PC-3 (cell line): ENCODE measurements at regions not wholly inside any gene's neighbourhood (a gene's known extent, or its start where the extent isn't known, plus 50 kb on each side); places are given as distances from the start of the nearest gene placed in this dataset.

Experiments
- ATAC-seq: fragments of 200-7000 bp; cut with Tn5 transposase; 2 replicates; pipeline ENCODE4 v1.9.1; 2020; ENCODE audit warnings: mild to moderate bottlenecking, moderate library complexity
- BruUV-seq: library from RNA; stranded (reverse); fragments of 400-500 nt; replicated peaks from 2 replicates; lab custom pipeline; 2021; lab: Mats Ljungman, UMichigan
- CTCF ChIA-PET: fragments of 300-600 bp; sonication (Branson Sonifier 250); formaldehyde crosslinking; loops from one replicate; lab custom pipeline; 2022; ENCODE audit warnings: antibody characterized with exemption; lab: Charles Lee
- POLR2A ChIA-PET: fragments of 300-600 bp; sonication (Branson Sonifier 250); formaldehyde crosslinking; loops from one replicate; lab custom pipeline; 2022; ENCODE audit warnings: antibody characterized with exemption; ENCODE audit not compliant: unreplicated experiment; lab: Charles Lee
- DNase-seq: peaks from one replicate; pipeline ENCODE4 v3.0.0-alpha.2; 2015
- H2AFZ ChIP-seq: fragments of 300-600 bp; sonication (generic); 2 replicates; pipeline ENCODE4 v1.6.0; 2016; ENCODE audit warnings: antibody characterized with exemption, low read length
- H3F3A ChIP-seq: fragments of 300-600 bp; sonication (generic); one replicate; pipeline ENCODE4 v1.6.0; 2017; ENCODE audit warnings: antibody characterized with exemption, low read length, control low read depth, mild to moderate bottlenecking; ENCODE audit not compliant: unreplicated experiment
- H3K27ac ChIP-seq: fragments of 300-600 bp; sonication (generic); 2 replicates; pipeline ENCODE4 v1.5.1; 2016; ENCODE audit warnings: mild to moderate bottlenecking, low read length
- H3K27me3 ChIP-seq: fragments of 300-600 bp; sonication (generic); 2 replicates; pipeline ENCODE4 v1.6.1; 2016; ENCODE audit warnings: low read length, mixed read lengths
- H3K36me3 ChIP-seq: fragments of 300-600 bp; sonication (generic); 2 replicates; pipeline ENCODE4 v1.6.1; 2016; ENCODE audit warnings: low read depth, mixed run types, low read length, mixed read lengths
- H3K4me1 ChIP-seq: fragments of 300-600 bp; sonication (generic); 2 replicates; pipeline ENCODE4 v1.5.1; 2016; ENCODE audit warnings: low read length; ENCODE audit not compliant: insufficient read depth
- H3K4me2 ChIP-seq: fragments of 300-600 bp; sonication (generic); 2 replicates; pipeline ENCODE4 v1.6.0; 2016; ENCODE audit warnings: low read length
- H3K4me3 ChIP-seq: fragments of 300-600 bp; sonication (generic); 2 replicates; pipeline ENCODE4 v1.5.1; 2016; ENCODE audit warnings: mild to moderate bottlenecking, low read length, mixed read lengths
- H3K79me2 ChIP-seq: fragments of 300-600 bp; sonication (generic); 2 replicates; pipeline ENCODE4 v1.6.1; 2017; ENCODE audit warnings: low read length, mixed read lengths
- H3K9ac ChIP-seq: fragments of 300-600 bp; sonication (generic); 2 replicates; pipeline ENCODE4 v1.6.0; 2016; ENCODE audit warnings: mild to moderate bottlenecking, low read length
- H3K9me2 ChIP-seq: fragments of 300-600 bp; sonication (generic); replicated peaks from 2 replicates; pipeline ENCODE4 v1.6.1; 2016; ENCODE audit warnings: mixed run types, low read length, mixed read lengths
- H3K9me3 ChIP-seq: fragments of 300-600 bp; sonication (generic); 2 replicates; pipeline ENCODE4 v1.6.1; 2016; ENCODE audit warnings: low read length, mixed read lengths
- H4K20me1 ChIP-seq: fragments of 300-600 bp; sonication (generic); 2 replicates; pipeline ENCODE4 v1.6.1; 2016; ENCODE audit warnings: low read length, mixed read lengths
- EZH2 ChIP-seq: fragments of 300-600 bp; sonication (generic); IDR thresholded peaks from one replicate; pipeline ENCODE4 v1.6.1; 2017; ENCODE audit warnings: antibody characterized with exemption, mild to moderate bottlenecking, low read length; ENCODE audit not compliant: unreplicated experiment
- EZH2phosphoT487 ChIP-seq: fragments of 300-600 bp; sonication (generic); IDR thresholded peaks from 2 replicates; pipeline ENCODE4 v1.6.1; 2018; ENCODE audit warnings: mild to moderate bottlenecking, antibody characterized with exemption, low read length, borderline replicate concordance
- intact Hi-C: fragments of 100-400 bp; cut with micrococcal nuclease; formaldehyde crosslinking; loops from 2 replicates; pipeline ENCODE4 v1.9.0; 2023
- TF ChIP-seq, protein P1 (sequence below): fragments of 300-600 bp; sonication (generic); conservative IDR thresholded peaks from 2 replicates; pipeline ENCODE4 v1.5.1; 2017; ENCODE audit warnings: antibody characterized with exemption, low read depth, mild to moderate bottlenecking, low read length

DNA sequence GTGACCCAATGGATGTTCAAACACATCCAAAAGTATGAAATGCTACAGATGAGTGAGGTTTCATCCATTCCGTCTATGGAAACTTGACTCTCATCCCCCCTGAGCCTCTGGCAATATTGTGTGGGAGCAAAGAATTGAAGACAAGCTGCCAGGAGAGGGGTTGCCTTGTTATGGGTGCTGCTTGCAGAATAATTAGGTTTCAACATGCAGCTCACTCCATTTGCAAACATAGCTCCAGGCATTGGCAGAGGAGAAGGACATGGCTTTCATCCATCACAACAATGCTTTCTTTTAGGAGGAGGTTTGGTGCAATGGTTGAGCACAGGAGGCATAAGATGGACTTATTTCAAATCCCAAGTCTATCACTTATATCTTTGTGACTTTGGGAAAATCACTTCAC lies 220.7 kb upstream of the SRRM4 start:
- ATAC-seq (no peak), DNase-seq (no peak)
- Histone ChIP-seq H3K27ac (no peak overlapping the region), H3K4me3 (no peak overlapping the region), H3F3A (no peaks in the 10 kb centered on the region), H3K9ac (no peak overlapping the region), H3K36me3 (no peaks in the 10 kb centered on the region), H3K9me2 (no peaks in the 10 kb centered on the region), H3K79me2 (no peaks in the 10 kb centered on the region), H4K20me1 (no peaks in the 10 kb centered on the region), H3K4me2 (no peak overlapping the region), H3K4me1 (no peaks in the 10 kb centered on the region), H2AFZ (no peak overlapping the region), H3K27me3 (no peaks in the 10 kb centered on the region), H3K9me3 (no peaks in the 10 kb centered on the region)
- ChIA-PET CTCF (no interaction called here), POLR2A (no interaction called here)
- intact Hi-C loops: no loop called here
- TF ChIP-seq, protein P1, sequence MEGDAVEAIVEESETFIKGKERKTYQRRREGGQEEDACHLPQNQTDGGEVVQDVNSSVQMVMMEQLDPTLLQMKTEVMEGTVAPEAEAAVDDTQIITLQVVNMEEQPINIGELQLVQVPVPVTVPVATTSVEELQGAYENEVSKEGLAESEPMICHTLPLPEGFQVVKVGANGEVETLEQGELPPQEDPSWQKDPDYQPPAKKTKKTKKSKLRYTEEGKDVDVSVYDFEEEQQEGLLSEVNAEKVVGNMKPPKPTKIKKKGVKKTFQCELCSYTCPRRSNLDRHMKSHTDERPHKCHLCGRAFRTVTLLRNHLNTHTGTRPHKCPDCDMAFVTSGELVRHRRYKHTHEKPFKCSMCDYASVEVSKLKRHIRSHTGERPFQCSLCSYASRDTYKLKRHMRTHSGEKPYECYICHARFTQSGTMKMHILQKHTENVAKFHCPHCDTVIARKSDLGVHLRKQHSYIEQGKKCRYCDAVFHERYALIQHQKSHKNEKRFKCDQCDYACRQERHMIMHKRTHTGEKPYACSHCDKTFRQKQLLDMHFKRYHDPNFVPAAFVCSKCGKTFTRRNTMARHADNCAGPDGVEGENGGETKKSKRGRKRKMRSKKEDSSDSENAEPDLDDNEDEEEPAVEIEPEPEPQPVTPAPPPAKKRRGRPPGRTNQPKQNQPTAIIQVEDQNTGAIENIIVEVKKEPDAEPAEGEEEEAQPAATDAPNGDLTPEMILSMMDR: no peak
- no peak for TF ChIP-seq EZH2phosphoT487
- TF ChIP-seq EZH2: no peak
- BruUV-seq: no TSS peak

DNA sequence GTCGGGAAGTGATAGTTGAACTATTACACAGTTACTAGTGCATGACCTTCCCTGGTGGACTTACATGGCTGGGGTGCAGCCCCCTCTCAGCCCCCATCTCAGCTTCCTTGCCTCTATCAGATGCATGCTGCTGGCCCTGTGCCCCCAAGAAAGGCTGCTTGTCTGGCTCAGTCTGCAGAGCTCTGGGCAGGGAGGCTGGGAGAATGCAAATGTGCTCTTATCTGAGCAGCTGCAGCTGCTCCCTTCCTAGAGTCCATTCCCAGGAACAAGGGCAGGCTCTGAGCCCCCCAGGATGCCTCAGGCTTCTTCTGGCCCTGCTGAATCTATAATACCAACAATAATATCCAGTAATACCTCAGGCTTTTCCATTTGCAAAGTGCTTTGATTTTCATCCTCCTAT lies 218.1 kb upstream of the SRRM4 start:
- intact Hi-C loops: no loop called here
- Histone ChIP-seq H3K36me3 (no peaks in the 10 kb centered on the region), H3K9ac (no peak overlapping the region), H3K4me2 (no peak overlapping the region), H3K27ac (no peak overlapping the region), H2AFZ (no peak overlapping the region), H3K4me1 (no peaks in the 10 kb centered on the region), H3F3A (no peaks in the 10 kb centered on the region), H3K9me3 (no peaks in the 10 kb centered on the region), H3K79me2 (no peaks in the 10 kb centered on the region), H3K4me3 (no peak overlapping the region), H3K9me2 (no peaks in the 10 kb centered on the region), H3K27me3 (no peaks in the 10 kb centered on the region), H4K20me1 (no peaks in the 10 kb centered on the region)
- no TSS peak for BruUV-seq
- TF ChIP-seq EZH2: no peak
- TF ChIP-seq EZH2phosphoT487: no peak
- TF ChIP-seq, protein P1: no peak
- ChIA-PET CTCF (no interaction called here), POLR2A (no interaction called here)
- DNase-seq: no peak
- no peak for ATAC-seq

DNA sequence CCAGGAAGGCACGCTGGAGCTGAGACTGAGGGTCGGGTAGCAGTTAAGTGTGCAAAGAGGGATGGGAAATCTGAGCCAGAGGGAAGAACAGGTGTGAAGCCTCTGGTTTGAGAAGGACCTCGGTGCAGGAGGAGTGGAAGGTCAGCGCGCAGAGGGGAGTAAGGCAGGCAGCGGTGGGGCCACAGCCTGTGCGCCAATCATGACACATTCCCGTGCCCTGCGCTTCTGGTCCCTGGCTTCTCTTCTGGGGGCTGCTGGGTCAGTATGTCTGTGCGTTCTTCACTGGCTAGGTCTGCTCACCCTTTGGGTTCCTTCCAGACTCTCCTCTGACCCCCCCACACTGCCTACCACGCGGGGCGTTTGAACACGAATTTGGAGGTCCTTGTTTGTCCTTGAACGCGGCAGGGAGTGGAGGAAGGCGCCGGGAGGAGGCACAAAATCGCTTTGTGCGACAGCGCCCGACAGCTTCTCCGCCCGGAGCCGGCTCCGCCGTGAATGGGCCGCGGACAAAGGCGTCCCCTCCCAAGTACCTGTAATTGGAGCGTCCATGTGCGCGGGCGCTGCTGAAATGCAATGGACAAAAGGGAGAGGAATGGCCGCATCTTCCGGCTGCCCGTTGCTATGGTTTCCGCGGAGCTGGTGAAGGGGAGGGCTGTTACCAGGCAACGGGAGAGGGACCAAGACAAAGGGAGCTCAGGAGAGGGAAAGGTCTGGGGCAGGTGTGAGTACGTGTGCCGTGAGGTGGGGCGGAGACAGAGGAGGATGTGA lies 207.2 kb upstream of the SRRM4 start:
- H3K4me3 ChIP-seq: no peak overlapping the region
- no peaks in the 10 kb centered on the region for H3K9me2 ChIP-seq
- TF ChIP-seq EZH2phosphoT487 (no peak), EZH2 (no peak)
- TF ChIP-seq, protein P1: no peak
- BruUV-seq: no TSS peak
- H4K20me1 ChIP-seq: no peaks in the 10 kb centered on the region
- H2AFZ ChIP-seq: no peak overlapping the region
- ChIA-PET CTCF (no interaction called here), POLR2A (no interaction called here)
- H3K79me2 ChIP-seq: no peaks in the 10 kb centered on the region
- peaks cover 23% of the 10 kb centered on the region for H3K27me3 ChIP-seq
- H3K4me2 ChIP-seq: no peak overlapping the region
- H3K9me3 ChIP-seq: no peaks in the 10 kb centered on the region
- ATAC-seq (no peak), DNase-seq (no peak)
- H3K36me3 ChIP-seq: no peaks in the 10 kb centered on the region
- no peak overlapping the region for H3K9ac ChIP-seq
- H3K27ac ChIP-seq: no peak overlapping the region
- no peaks in the 10 kb centered on the region for H3F3A ChIP-seq
- intact Hi-C loops: no loop called here
- H3K4me1 ChIP-seq: no peaks in the 10 kb centered on the region
